ENCODE measurements at regions not wholly inside any gene's neighbourhood (a gene's known extent, or its start where the extent isn't known, plus 50 kb on each side); places are given as distances from the start of the nearest gene placed in this dataset.

DNA sequence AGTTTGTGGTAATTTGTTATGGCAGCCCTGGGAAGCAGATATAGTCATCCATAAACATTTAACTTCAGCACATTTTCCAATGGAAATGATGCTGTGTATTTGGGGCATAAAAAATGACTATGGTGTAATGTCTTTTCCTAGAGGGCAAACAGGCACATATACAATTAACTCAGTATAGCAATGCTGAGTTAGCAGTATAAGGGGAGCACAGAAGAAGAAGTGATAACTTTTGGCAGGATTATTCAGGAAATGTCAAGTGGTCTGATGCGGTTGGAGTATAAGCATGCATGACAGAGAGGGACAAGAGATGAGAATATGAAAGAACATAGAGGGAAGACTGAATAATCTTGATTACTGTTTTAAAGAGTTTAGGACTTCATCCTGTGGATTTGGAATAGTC is 55.3 kb upstream of the PRKD1 start:
- TF ChIP-seq NBN (IDR thresholded peaks at IDR 0.05) (no peak), SMC3 (IDR thresholded peaks at IDR 0.05; ENCODE audit: borderline replicate concordance, low read length) (no peak)

All from GM12878 (cell line).